ENCODE measurements at regions not wholly inside any gene's neighbourhood (a gene's known extent, or its start where the extent isn't known, plus 50 kb on each side); places are given as distances from the start of the nearest gene placed in this dataset.
"Not testable (repeated sequence)": the region's sequence is repeated elsewhere in the genome, so short reads cannot be mapped to it uniquely, and the experiment has no call there.

GRCh38 chr13:80069374-80069773 lies 271.6 kb downstream of the SPRY2 start:
- H3K9me2 ChIP-seq (replicated peaks; ENCODE audit: insufficient read depth, low read length): no peaks in the 10 kb centered on the region
- no peak for TF ChIP-seq CTCF (IDR thresholded peaks at IDR 0.05; ENCODE audit: insufficient read depth, low read length, poor library complexity, severe bottlenecking)
- TF ChIP-seq EZH2phosphoT487 (conservative IDR thresholded peaks at IDR 0.05; ENCODE audit: low read length): no peak
- H3K9ac ChIP-seq (ENCODE audit: low read length): no peak overlapping the region
- no peaks in the 10 kb centered on the region for H3K27me3 ChIP-seq (ENCODE audit: low read length)
- no peaks in the 10 kb centered on the region for H3K36me3 ChIP-seq (ENCODE audit: low read length)
- H3K79me2 ChIP-seq (ENCODE audit: insufficient read depth, low read length): no peaks in the 10 kb centered on the region
- H4K20me1 ChIP-seq (ENCODE audit: low read depth, low read length): no peaks in the 10 kb centered on the region
- no peak overlapping the region for H3K4me2 ChIP-seq (ENCODE audit: low read depth, low read length, poor library complexity, severe bottlenecking)
- H2AFZ ChIP-seq (ENCODE audit: low read depth, low read length, severe bottlenecking): no peak overlapping the region
- no peak overlapping the region for H3K4me3 ChIP-seq (ENCODE audit: insufficient read depth, low read length, poor library complexity, severe bottlenecking)
- no peak overlapping the region for H3K27ac ChIP-seq (ENCODE audit: low read depth, low read length)
- no peaks in the 10 kb centered on the region for H3K9me3 ChIP-seq (ENCODE audit: insufficient read depth, low read length)
- H3F3A ChIP-seq (ENCODE audit: insufficient read depth): no peaks in the 10 kb centered on the region

- Histone ChIP-seq H3K9me3 (ENCODE audit: insufficient read depth, low read length) (no peaks in the 10 kb centered on the region), H4K20me1 (ENCODE audit: low read depth, low read length) (no peaks in the 10 kb centered on the region), H3K9me2 (replicated peaks; ENCODE audit: insufficient read depth, low read length) (no peaks in the 10 kb centered on the region), H3F3A (ENCODE audit: insufficient read depth) (no peaks in the 10 kb centered on the region), H3K4me2 (ENCODE audit: low read depth, low read length, poor library complexity, severe bottlenecking) (no peak overlapping the region), H3K79me2 (ENCODE audit: insufficient read depth, low read length) (no peaks in the 10 kb centered on the region), H3K27me3 (ENCODE audit: low read length) (no peaks in the 10 kb centered on the region), H3K9ac (ENCODE audit: low read length) (no peak overlapping the region), H3K36me3 (ENCODE audit: low read length) (no peaks in the 10 kb centered on the region), H3K4me3 (ENCODE audit: insufficient read depth, low read length, poor library complexity, severe bottlenecking) (no peak overlapping the region), H2AFZ (ENCODE audit: low read depth, low read length, severe bottlenecking) (no peak overlapping the region), H3K27ac (ENCODE audit: low read depth, low read length) (no peak overlapping the region)
- no peak for TF ChIP-seq EZH2phosphoT487 (conservative IDR thresholded peaks at IDR 0.05; ENCODE audit: low read length)
- no peak for TF ChIP-seq CTCF (IDR thresholded peaks at IDR 0.05; ENCODE audit: insufficient read depth, low read length, poor library complexity, severe bottlenecking)
These were observed 274.9 kb downstream of the SPRY2 start for GRCh38 chr13:80065996-80066395.

- H3K9me3 ChIP-seq (ENCODE audit: insufficient read depth, low read length); H4K20me1 ChIP-seq (ENCODE audit: low read depth, low read length); H3F3A ChIP-seq (ENCODE audit: insufficient read depth); H3K4me2 ChIP-seq (ENCODE audit: low read depth, low read length, poor library complexity, severe bottlenecking); H3K27ac ChIP-seq (ENCODE audit: low read depth, low read length); H2AFZ ChIP-seq (ENCODE audit: low read depth, low read length, severe bottlenecking); H3K79me2 ChIP-seq (ENCODE audit: insufficient read depth, low read length); H3K9ac ChIP-seq (ENCODE audit: low read length); H3K36me3 ChIP-seq (ENCODE audit: low read length); H3K27me3 ChIP-seq (ENCODE audit: low read length); H3K9me2 ChIP-seq (replicated peaks; ENCODE audit: insufficient read depth, low read length); H3K4me3 ChIP-seq (ENCODE audit: insufficient read depth, low read length, poor library complexity, severe bottlenecking): not testable (repeated sequence)
These were observed 278.5 kb downstream of the SPRY2 start for GRCh38 chr13:80062416-80062815.

GRCh38 chr13:80059789-80060188 lies 281.1 kb downstream of the SPRY2 start:
- no peaks in the 10 kb centered on the region for H4K20me1 ChIP-seq (ENCODE audit: low read depth, low read length)
- H3K27me3 ChIP-seq (ENCODE audit: low read length): no peaks in the 10 kb centered on the region
- H3K36me3 ChIP-seq (ENCODE audit: low read length): no peaks in the 10 kb centered on the region
- no peaks in the 10 kb centered on the region for H3F3A ChIP-seq (ENCODE audit: insufficient read depth)
- no peak for TF ChIP-seq CTCF (IDR thresholded peaks at IDR 0.05; ENCODE audit: insufficient read depth, low read length, poor library complexity, severe bottlenecking)
- no peak for TF ChIP-seq EZH2phosphoT487 (conservative IDR thresholded peaks at IDR 0.05; ENCODE audit: low read length)
- H3K9ac ChIP-seq (ENCODE audit: low read length): no peak overlapping the region
- no peak overlapping the region for H3K4me2 ChIP-seq (ENCODE audit: low read depth, low read length, poor library complexity, severe bottlenecking)
- H3K79me2 ChIP-seq (ENCODE audit: insufficient read depth, low read length): no peaks in the 10 kb centered on the region
- H3K27ac ChIP-seq (ENCODE audit: low read depth, low read length): no peak overlapping the region
- H2AFZ ChIP-seq (ENCODE audit: low read depth, low read length, severe bottlenecking): no peak overlapping the region
- no peaks in the 10 kb centered on the region for H3K9me3 ChIP-seq (ENCODE audit: insufficient read depth, low read length)
- no peak overlapping the region for H3K4me3 ChIP-seq (ENCODE audit: insufficient read depth, low read length, poor library complexity, severe bottlenecking)
- H3K9me2 ChIP-seq (replicated peaks; ENCODE audit: insufficient read depth, low read length): no peaks in the 10 kb centered on the region

Data from SU-DHL-6 (cell line).